Activated CD4-positive, alpha-beta T cell treated with anti-CD3 and anti-CD28 coated beads, Interleukin-2, amount 50 U/mL, for 48 hours (primary cell): ENCODE measurements at regions not wholly inside any gene's neighbourhood (a gene's known extent, or its start where the extent isn't known, plus 50 kb on each side); places are given as distances from the start of the nearest gene placed in this dataset.

ENCODE experiments used
- DNase-seq, 2 experiments: peaks; one replicate each; pipeline ENCODE4 v3.0.0-alpha.2; 2020

- no peak for DNase-seq
These were observed 185.5 kb upstream of the NFE2L3 start for GRCh38 chr7:25966469-25966868.

GRCh38 chr7:25967278-25968204, 184.5 kb upstream of the NFE2L3 start:
- DNase-seq: peak in 1 of 2 experiments; percentile 6

DNA sequence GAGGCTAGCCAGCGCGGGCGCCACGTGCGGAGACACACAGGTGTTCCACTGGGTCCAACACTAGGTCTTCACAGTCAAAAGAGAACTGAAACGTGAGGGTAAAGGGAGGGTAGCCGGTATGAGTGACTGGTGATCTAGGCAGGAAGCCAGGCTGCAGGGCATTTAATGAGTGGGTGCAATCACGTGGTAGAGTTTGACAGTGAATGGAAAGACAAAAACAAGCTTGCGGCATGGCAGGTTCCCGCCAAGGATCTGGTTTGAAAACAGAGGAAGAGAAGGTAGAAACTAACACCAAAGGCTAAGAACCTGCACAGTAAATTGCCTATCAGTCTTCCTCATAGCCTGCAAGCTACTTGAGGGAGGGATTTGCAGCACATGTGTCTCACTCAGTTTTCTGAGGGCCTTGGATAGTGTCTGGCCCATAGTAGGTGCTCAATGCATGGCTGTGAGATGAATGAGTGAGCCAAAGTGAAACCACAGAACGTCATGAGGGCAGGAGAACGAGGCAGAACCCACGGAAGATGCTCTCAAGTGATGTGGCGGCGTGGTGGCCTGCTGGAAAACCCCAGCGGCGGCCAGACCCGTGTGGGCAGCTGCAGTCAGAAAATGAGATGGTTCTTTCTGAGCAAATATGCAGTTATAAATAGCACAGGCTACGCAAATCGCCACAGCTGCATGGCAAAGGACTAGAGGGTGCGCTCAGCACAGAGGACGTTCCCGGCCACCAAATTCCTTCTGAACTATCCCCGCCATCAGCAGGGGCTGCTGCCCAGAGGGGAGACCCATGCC, 183.6 kb upstream of the NFE2L3 start:
- peak; percentile 50 to 67 for DNase-seq

GRCh38 chr7:25970356-25970755, 181.6 kb upstream of the NFE2L3 start:
- no peak for DNase-seq

DNA sequence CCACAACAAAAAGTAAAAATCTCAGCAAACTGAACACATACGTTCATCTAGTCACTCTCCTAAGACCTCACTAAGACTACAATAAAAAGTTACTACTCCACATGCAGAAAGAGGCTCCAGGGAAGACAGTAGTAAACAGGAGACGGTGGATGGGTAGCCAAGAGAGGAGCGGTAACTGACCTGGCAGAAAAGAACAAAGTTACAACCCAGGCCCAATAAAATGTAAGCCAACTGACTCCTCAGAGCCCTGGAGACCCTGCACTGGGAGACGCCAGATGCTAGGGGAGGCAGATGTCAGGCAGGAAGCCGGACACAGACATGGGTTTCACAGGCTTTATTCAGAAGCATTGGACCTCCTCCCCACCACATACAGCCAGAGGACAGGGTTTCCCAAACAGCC, 181.1 kb upstream of the NFE2L3 start:
- no peak for DNase-seq

GRCh38 chr7:25976630-25977029, 175.4 kb upstream of the NFE2L3 start:
- no peak for DNase-seq

DNA sequence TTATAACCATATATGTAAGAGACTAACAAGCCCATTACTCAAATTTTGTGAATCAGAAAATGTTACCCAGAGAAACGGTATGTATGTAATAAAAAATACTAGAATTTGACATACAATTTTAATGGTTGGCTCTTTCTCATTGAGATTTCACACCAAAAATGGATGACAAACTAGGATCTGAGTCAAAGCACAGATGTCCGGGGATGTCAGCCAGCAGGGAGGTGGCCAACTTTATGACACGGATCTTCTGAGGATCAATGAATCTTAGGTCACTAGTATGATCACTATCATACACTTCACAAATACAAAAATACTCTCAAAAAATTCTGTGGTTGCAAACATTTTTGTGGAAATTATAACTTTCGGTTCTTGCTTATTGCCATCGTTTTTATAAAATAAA, 173.5 kb upstream of the NFE2L3 start:
- DNase-seq: no peak

- no peak for DNase-seq
These were observed 172.4 kb upstream of the NFE2L3 start for GRCh38 chr7:25979605-25980004.

DNA sequence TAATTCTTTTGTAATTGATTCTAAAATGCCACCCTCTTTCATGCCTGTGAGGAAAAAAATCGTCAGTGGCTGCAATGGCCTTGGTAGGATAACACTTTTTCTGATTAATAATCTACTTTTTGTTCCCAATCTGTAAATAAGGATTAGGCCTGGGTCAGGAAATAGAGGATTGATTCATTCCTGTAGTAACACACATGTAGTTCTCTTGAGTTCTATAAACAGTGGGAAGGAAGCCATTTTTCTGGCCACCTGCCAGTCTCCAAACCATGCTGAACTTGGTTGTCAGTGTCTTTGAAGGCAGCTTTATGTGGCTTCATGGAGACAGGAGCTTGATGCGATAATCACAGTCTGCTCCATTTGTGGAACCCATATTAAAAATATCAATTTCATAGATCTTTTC, 169.3 kb upstream of the NFE2L3 start:
- DNase-seq: no peak

- DNase-seq: no peak
These were observed 166.8 kb upstream of the NFE2L3 start for GRCh38 chr7:25985196-25985595.

DNA sequence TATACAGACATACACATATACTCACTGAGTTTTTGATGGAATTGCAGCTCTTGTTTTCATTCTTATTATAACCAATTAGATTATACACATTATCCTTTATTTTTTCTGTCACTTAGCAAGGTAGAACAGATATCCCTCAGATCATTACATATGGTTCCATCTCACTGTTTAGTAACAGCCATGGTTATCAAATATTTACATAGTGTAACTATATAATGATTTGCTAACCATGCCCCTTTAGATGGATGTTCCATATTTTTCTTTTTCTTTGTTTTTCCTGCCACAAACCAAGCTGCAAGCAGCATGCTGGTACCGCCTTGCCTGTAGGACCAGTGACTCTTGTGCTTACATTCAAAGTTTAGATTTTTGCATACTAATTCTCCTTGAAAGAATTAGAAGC, 163.4 kb upstream of the NFE2L3 start:
- DNase-seq: no peak

GRCh38 chr7:25989140-25989705, 162.8 kb upstream of the NFE2L3 start:
- no peak for DNase-seq

- no peak for DNase-seq
These were observed 157.5 kb upstream of the NFE2L3 start for GRCh38 chr7:25994433-25994994.

- no peak for DNase-seq
These were observed 156.8 kb upstream of the NFE2L3 start for GRCh38 chr7:25995216-25995615.

DNA sequence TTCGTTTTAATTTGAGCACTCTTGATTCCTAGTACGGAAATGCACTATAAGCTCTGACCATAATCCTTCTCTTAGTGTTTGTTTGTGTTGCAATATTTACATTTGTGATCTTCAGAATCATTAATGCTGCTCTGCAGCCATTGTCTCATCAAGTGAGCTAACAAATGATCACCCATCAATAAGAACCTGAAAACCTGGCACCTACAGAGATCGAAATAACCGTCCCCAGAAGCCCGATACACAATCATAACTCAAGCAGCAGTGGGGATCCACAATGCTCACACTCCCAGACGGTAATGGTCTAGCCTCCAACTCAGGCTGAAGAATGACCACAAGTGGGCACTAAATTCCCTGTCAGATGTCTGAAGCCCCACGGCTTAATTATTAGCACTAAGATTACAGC, 156.0 kb upstream of the NFE2L3 start:
- no peak for DNase-seq

DNA sequence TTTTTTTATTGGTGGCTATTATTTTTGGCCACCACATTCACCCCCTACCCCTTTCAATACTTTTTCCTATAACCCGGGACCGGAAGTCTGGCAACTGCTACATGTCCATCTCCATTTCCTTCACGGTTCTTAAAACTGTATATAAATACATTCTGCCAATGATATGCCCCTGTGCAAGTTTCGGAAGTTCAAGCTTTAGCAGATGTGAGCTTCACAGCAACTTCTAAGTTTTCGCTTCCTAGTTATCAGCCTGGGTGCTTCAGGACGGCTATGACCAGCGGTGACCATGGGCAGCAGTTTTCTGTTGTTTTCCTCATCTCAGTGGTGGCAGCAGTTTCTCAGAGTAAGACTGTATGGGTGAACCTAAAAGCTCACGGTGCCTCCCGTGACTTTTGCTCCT, 153.5 kb upstream of the NFE2L3 start:
- no peak for DNase-seq

DNA sequence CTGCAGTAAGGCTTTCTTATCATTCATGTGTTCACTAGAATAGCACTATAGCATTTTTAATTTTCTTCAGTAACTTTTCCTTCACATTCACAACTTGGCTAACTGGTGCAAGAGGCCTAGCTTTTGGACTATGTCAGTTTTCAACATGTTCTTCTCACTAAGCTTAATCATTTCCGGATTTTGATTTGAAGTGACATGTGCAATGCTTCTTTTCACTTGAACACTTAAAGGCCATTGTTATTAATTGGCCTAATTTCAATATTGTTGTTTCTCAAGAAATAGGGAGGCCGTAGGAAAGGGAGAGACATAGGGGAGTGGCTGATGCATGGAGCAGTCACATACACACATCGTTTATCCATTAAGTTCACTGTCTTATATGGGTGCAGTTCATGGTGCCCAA, 151.2 kb upstream of the NFE2L3 start:
- DNase-seq: no peak

- no peak for DNase-seq
These were observed 150.2 kb upstream of the NFE2L3 start for GRCh38 chr7:26001662-26002244.

- no peak for DNase-seq
These were observed 146.2 kb upstream of the NFE2L3 start for GRCh38 chr7:26005683-26006410.

DNA sequence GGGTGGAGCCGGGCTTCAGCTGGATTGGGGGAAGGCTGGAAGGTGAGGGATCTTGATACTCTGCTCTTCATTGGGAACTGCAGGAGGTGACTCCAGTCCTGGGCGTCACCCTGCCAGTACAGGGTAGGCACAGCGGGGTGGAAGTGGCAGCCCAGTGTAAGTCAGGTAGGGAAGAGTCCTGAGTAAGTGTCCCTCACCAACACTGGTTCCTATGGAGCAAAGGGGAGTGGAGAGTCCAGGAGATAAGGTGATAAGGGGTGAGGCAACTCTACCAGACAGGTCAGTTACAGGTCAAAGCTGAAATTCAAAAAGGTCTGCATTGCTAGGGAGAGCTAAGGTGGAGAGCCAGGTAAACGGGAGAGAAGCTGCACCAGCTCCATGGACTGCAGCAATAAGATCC, 145.6 kb upstream of the NFE2L3 start:
- DNase-seq: no peak

DNA sequence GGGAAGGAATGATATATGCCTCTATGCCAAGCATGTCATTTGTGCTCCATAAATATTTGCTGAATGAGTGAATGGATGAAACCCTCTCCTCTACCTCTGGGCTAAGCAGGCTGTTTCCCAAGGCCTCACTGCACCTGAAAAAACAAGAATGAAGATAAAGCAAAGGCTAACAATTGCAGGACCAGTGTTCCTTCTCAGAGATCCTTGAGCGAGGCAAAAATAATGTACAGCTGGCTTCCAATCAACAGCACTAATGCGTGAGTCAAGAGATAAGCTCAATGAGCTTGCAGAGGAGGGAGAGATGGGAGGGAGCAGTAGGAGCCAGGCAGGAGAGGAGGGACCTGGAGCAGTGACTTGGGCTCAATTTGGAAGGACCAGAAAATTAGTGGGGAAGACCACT, 144.5 kb upstream of the NFE2L3 start:
- DNase-seq: no peak

GRCh38 chr7:26008428-26008827, 143.6 kb upstream of the NFE2L3 start:
- no peak for DNase-seq
